GM19372 (cell line): ENCODE measurements at regions not wholly inside any gene's neighbourhood (a gene's known extent, or its start where the extent isn't known, plus 50 kb on each side); places are given as distances from the start of the nearest gene placed in this dataset.
"Not testable (repeated sequence)": the region's sequence is repeated elsewhere in the genome, so short reads cannot be mapped to it uniquely, and the experiment has no call there.

Experiments used
- ATAC-seq: cut with Tn5 transposase; IDR thresholded peaks from one replicate; pipeline ENCODE4 v1.9.1; 2021; ENCODE audit warnings: mild to moderate bottlenecking, low read depth, moderate library complexity; ENCODE audit not compliant: unreplicated experiment

DNA sequence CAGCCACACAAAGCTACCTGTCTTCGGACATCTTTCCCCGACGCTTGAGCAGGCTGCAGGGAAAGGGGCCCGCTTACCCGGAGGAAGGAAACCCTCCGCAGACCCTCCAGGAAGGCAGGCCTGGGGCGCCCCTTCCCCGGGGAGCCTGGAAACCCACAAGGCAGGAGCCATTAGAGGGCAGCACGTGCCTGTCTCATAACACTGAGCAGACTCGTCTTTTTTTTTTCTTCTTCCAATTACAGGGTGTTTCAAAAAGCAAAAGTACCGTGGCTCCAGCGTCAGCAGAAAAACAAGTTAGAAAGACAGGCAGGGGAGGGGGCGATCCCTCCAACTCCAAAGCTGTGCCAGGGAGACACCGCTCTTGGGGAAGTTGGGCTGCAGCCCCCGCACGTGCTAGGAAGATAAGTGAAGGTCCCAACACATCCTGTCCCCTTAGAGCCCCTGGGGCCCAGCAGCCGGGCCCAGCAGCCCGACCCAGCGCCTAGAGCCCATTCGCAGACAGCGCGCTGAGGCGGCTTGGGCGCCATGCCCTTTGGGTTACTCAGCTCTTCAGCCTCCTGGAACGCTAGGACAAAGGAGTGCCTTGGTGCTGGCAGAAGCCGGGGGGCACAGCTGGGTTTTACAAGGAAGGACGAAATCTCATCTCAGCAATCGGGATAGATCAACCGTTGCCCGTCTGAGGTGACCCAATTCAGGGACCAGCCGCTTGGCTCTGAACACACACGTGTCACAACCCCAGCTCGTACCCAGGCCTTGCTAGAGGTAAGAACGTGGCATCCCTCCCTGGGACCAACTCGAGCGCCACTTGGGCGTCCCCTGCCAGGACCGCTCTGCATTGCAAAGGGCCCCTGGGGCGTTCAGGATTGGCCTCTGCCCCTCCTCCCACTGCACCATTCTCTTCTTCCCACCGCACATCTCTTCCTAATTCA, 136.3 kb downstream of the LY86 start:
- ATAC-seq, result no peak

- ATAC-seq, result no peak
These were observed 137.1 kb downstream of the LY86 start for GRCh38 chr6:6725468-6726209.

DNA sequence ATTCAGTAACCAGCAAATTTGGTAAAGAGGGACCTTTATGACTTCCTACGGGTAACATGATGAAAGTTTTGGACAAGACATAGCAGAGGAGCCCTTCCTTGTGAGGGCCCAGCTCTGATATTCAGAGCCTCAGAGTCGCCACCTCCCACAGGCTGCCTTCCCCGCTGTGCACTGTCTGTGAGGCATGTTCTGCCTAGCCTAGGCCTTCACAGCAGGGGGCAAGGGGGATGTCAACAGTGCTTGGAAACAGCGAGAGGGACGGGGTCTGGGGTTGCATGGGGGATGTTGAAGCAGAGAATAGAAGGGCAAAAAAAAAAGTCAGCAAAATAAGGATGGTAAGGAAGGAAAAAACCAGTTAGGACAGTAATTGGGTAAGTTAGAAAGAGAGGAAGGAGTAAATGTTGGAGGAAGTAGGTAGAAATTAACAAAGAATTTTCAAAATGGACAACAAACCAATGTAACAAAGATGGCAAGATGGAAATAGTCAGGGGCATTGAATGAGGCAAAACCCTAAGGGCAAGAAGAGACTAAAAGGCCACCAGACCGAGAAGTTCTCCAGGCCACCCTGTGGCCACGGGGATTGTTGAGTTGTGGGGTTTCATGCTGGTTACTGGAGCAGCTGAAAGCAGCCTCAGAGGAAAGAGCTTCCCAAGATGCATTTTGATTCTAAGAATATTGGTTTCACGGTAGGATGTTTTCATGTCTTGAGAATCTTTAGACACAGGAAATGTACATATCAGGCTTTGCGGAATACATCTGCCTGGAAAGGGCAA, 139.8 kb downstream of the LY86 start:
- no peak for ATAC-seq

DNA sequence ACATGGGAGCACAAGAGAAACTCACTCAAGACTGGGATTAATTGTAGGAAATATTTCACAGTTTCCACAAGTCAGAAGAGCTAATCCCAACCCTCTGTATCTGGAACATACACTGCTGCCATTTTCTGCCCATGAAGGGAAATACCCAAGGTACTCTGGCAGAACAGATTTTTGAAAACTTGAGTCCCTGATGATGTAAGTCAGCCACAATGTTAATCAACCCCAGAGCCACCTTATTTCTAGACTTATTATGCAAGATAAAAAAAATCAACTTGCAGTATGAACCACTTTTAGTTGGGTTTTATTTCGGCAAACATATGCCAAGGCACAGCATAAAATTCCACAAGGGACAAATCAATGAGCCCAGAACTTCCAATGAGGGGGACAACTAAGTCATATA, 141.5 kb downstream of the LY86 start:
- ATAC-seq, result no peak

GRCh38 chr6:6730831-6731230, 142.3 kb downstream of the LY86 start:
- no peak for ATAC-seq

GRCh38 chr6:6734479-6735465, 146.3 kb downstream of the LY86 start:
- no peak for ATAC-seq

DNA sequence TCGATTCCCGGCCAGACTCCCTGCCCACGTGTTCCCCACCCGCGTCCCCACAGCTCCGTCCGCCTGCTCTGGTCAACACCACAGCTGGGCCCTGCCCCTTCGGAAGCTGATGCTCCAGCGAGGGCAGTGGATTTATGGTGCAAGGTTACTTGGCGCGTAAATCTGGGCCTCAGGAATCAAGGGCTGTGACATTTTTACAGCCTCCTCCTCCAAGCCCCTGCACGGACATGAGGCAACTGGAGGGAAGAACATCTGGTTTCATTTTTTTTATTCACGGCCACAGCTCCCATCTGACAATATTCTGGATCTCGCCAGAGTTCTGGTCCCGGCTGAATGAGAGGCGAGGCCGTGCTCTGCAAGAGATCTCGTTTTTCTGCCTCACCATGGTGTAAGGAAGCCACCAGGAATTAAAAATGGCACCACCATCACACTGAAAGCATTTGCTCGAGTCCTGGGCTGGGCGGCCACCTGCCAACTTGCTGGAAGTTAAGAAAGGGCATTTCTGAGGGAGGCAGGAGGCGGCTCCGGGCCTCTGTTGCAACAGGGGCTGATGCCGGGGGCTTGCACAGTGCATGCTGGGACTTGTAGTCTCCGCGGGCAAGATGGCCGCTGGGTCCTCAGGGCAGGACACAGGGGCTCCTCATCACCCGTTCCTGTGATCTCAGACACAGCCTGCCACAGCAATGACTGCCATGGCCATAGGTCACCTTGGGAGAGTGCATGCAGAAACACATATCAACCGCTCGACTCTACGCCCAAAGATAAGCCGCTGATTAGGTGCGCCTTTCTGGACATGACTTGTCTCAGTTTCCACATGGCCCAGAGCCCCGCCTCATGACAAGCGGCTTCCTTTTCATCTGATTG, 148.5 kb downstream of the LY86 start:
- ATAC-seq, result no peak

DNA sequence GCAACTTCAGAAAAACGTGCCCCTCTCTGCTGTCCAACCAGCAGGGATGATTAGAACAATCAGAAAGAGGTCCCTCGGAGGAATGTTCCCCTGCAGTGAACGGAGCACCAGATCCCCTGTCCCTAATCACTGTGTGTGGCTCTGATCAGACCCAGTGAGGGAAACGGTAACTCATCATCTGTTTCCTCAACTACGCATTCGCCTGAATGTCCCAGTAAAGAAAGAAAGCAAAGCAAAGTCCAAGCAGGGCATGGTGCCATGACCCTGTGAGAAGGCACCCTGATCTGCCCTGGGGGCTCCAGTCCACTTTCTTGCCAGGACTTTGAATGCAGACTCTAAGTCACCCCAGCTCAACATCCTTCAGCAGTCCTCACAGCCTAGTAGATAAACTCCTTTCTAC, 149.2 kb downstream of the LY86 start:
- ATAC-seq, result no peak

GRCh38 chr6:6738108-6738507, 149.6 kb downstream of the LY86 start:
- ATAC-seq, result no peak

- no peak for ATAC-seq
These were observed 150.6 kb downstream of the LY86 start for GRCh38 chr6:6738922-6739716.

- no peak for ATAC-seq
These were observed 152.1 kb downstream of the LY86 start for GRCh38 chr6:6740595-6740994.

- no peak for ATAC-seq
These were observed 152.7 kb downstream of the LY86 start for GRCh38 chr6:6741264-6741663.

DNA sequence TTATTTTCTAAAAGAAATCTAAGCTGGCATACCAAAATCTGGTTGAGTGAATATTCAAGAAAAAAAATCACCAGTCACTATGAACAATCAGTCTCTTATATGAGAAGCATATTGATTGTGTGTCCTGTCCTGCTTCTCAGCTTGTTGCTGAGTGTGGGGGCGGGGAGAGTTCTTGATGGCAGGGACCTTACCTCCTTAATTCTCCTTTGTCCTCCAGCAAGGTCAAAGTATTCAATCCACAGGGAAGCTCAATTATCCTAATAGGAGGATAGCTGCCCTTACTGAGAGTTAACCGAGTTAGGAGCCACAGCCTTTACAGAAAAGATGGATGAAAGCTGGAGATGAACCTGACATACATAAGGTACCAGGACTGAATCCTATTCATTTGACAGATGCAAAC, 154.0 kb downstream of the LY86 start:
- no peak for ATAC-seq

GRCh38 chr6:6744551-6744950, 156.0 kb downstream of the LY86 start:
- ATAC-seq, result no peak

- not testable (repeated sequence) for ATAC-seq
These were observed 157.3 kb downstream of the LY86 start for GRCh38 chr6:6745637-6746332.

GRCh38 chr6:6746333-6746969, 157.9 kb downstream of the LY86 start:
- no peak for ATAC-seq

DNA sequence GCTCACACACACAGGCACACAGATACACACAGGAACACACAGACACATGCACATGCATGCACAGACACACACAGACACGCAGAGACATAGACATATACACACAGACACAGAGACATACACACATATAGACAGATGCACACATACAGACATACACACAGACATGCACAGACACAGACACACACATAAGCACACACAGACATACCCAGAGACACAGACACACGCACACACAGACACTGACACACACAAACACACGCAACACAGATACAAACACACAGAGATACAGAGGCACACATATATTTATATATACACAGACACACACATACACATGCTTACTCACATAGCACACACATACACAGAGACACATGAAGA, 158.4 kb downstream of the LY86 start:
- ATAC-seq, result no peak
